PC-3 (cell line): ENCODE measurements at regions not wholly inside any gene's neighbourhood (a gene's known extent, or its start where the extent isn't known, plus 50 kb on each side); places are given as distances from the start of the nearest gene placed in this dataset.

ENCODE experiments used
- EZH2 ChIP-seq: fragments of 300-600 bp; sonication (generic); IDR thresholded peaks from one replicate; pipeline ENCODE4 v1.6.1; 2017; ENCODE audit warnings: antibody characterized with exemption, mild to moderate bottlenecking, low read length; ENCODE audit not compliant: unreplicated experiment
- EZH2phosphoT487 ChIP-seq: fragments of 300-600 bp; sonication (generic); IDR thresholded peaks from 2 replicates; pipeline ENCODE4 v1.6.1; 2018; ENCODE audit warnings: mild to moderate bottlenecking, antibody characterized with exemption, low read length, borderline replicate concordance
- TF ChIP-seq, protein P1 (sequence below): fragments of 300-600 bp; sonication (generic); conservative IDR thresholded peaks from 2 replicates; pipeline ENCODE4 v1.5.1; 2017; ENCODE audit warnings: antibody characterized with exemption, low read depth, mild to moderate bottlenecking, low read length

DNA sequence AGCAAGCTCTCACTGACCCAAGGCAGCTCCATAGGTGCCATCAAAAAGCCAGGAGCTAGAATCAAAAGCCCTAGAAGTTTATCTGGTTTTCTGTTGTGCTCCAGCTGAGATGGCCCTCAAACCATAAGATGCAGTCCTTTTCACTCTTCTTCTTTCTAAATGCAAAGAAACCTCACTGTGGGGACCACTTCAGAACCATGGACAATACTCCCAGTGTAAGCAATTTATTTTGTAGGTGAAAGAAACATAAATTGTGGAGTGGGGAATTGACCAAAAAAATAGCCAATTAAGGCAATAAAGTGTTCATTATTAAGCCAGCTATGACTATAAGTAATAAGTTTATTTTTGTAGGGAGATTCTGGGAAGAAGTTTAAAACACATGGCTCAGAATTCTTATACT, 1399.9 kb downstream of the PLA2G4A start:
- TF ChIP-seq, protein P1, sequence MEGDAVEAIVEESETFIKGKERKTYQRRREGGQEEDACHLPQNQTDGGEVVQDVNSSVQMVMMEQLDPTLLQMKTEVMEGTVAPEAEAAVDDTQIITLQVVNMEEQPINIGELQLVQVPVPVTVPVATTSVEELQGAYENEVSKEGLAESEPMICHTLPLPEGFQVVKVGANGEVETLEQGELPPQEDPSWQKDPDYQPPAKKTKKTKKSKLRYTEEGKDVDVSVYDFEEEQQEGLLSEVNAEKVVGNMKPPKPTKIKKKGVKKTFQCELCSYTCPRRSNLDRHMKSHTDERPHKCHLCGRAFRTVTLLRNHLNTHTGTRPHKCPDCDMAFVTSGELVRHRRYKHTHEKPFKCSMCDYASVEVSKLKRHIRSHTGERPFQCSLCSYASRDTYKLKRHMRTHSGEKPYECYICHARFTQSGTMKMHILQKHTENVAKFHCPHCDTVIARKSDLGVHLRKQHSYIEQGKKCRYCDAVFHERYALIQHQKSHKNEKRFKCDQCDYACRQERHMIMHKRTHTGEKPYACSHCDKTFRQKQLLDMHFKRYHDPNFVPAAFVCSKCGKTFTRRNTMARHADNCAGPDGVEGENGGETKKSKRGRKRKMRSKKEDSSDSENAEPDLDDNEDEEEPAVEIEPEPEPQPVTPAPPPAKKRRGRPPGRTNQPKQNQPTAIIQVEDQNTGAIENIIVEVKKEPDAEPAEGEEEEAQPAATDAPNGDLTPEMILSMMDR = no peak
- no peak for TF ChIP-seq EZH2
- no peak for TF ChIP-seq EZH2phosphoT487
